HFFc6 (cell line): ENCODE measurements at regions not wholly inside any gene's neighbourhood (a gene's known extent, or its start where the extent isn't known, plus 50 kb on each side); places are given as distances from the start of the nearest gene placed in this dataset.
"Not testable (repeated sequence)": the region's sequence is repeated elsewhere in the genome, so short reads cannot be mapped to it uniquely, and the experiment has no call there.

Experiments used
- DNase-seq: peaks from one replicate; pipeline ENCODE4 v3.0.0-alpha.2; 2018
- H3K27ac Mint-ChIP-seq: 2 replicates; pipeline ENCODE4 v1.8.0; 2020; ENCODE audit warnings: mild to moderate bottlenecking, mixed read lengths
- H3K27me3 Mint-ChIP-seq: 2 replicates; pipeline ENCODE4 v1.8.0; 2021; ENCODE audit warnings: mild to moderate bottlenecking, moderate library complexity, mixed read lengths; ENCODE audit not compliant: insufficient read depth
- H3K36me3 Mint-ChIP-seq: 2 replicates; pipeline ENCODE4 v1.8.0; 2021; ENCODE audit warnings: low read depth, mixed read lengths
- H3K4me1 Mint-ChIP-seq: 2 replicates; pipeline ENCODE4 v1.8.0; 2020; ENCODE audit warnings: low read depth, mixed read lengths
- H3K4me3 Mint-ChIP-seq: 2 replicates; pipeline ENCODE4 v1.8.0; 2020; ENCODE audit warnings: mild to moderate bottlenecking, moderate library complexity, mixed read lengths
- H3K9me3 Mint-ChIP-seq: 2 replicates; pipeline ENCODE4 v1.8.0; 2020; ENCODE audit warnings: mild to moderate bottlenecking, mixed read lengths

- H3K4me3 Mint-ChIP-seq: peak overlapping the region; percentile 54; the same call in 1 of the 2 replicates
- not testable (repeated sequence) for H3K4me1 Mint-ChIP-seq, H3K9me3 Mint-ChIP-seq, DNase-seq, H3K27ac Mint-ChIP-seq, H3K27me3 Mint-ChIP-seq, H3K36me3 Mint-ChIP-seq
Measured at GRCh38 chr9:41643571-41644279, 454.6 kb upstream of the ZNG1F start.

- H3K36me3 Mint-ChIP-seq, H3K27ac Mint-ChIP-seq, H3K9me3 Mint-ChIP-seq, H3K4me3 Mint-ChIP-seq, DNase-seq, H3K4me1 Mint-ChIP-seq, H3K27me3 Mint-ChIP-seq: not testable (repeated sequence)
Measured at GRCh38 chr9:41633726-41634125, 444.6 kb upstream of the ZNG1F start.

DNA sequence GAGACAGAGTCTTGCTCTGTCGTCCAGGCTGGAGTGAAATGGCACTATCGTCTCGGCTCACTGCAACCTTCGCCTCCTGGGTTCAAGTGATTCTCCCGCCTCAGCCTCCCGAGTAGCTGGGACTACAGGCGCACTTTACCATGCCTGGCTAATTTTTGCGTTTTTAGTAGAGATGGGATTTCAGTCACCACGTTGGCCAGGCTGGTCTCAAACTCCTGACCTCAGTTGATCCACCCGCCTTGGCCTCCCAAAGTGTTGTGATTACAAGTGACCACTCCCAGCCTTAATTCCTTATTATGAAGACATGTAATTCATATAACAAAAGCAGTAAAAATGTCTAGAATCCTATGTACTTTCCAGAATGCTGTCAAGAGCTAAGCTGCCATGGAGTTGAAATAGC is 434.5 kb upstream of the ZNG1F start:
- H3K4me3 Mint-ChIP-seq, H3K27ac Mint-ChIP-seq, H3K4me1 Mint-ChIP-seq, H3K9me3 Mint-ChIP-seq, H3K27me3 Mint-ChIP-seq, DNase-seq, H3K36me3 Mint-ChIP-seq: not testable (repeated sequence)

DNA sequence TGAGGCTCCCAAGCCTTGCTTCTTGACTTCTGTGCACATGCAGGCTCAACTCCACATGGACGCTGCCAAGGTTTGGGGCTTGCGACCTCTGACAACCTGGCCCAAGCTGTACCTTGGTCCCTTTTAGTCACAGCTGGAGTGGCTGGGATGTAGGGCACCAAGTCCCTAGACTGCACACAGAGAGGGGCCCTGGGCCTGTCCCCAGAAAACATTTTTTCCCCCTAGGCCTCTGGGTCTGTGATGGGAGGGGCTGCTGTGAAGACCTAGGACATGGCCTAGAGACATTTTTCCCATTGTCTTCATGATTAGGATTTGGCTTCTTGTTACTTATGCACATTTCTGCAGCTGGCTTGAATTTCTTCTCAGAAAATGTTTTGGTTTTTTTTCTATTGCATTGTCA is 430.1 kb upstream of the ZNG1F start:
- DNase-seq, H3K4me3 Mint-ChIP-seq, H3K4me1 Mint-ChIP-seq, H3K27me3 Mint-ChIP-seq, H3K36me3 Mint-ChIP-seq, H3K9me3 Mint-ChIP-seq, H3K27ac Mint-ChIP-seq: not testable (repeated sequence)

GRCh38 chr9:41606961-41607547 is 417.9 kb upstream of the ZNG1F start:
- H3K4me3 Mint-ChIP-seq, DNase-seq, H3K9me3 Mint-ChIP-seq, H3K27me3 Mint-ChIP-seq, H3K27ac Mint-ChIP-seq, H3K36me3 Mint-ChIP-seq, H3K4me1 Mint-ChIP-seq: not testable (repeated sequence)

DNA sequence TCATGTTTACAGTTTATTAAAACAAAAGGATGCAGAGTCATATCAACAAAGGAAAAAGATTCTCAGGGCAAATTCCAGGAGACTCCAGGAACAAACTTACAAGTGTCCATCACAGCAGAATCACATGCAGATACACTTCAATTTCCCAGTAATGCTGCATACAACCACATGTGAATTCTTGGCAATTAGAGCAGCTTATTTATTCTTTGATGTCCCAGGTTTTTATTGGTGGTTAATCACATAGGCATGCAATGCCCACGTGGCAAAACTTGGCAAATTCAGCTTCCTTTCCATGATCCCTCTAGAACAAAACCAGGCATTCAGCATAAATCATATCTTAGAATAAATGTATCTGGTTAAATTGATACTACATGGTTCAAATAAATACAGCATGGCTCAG is 376.5 kb upstream of the ZNG1F start:
- H3K27ac Mint-ChIP-seq, H3K4me3 Mint-ChIP-seq, H3K27me3 Mint-ChIP-seq, H3K36me3 Mint-ChIP-seq, H3K4me1 Mint-ChIP-seq, DNase-seq, H3K9me3 Mint-ChIP-seq: not testable (repeated sequence)
